ENCODE measurements at regions not wholly inside any gene's neighbourhood (a gene's known extent, or its start where the extent isn't known, plus 50 kb on each side); places are given as distances from the start of the nearest gene placed in this dataset.

DNA sequence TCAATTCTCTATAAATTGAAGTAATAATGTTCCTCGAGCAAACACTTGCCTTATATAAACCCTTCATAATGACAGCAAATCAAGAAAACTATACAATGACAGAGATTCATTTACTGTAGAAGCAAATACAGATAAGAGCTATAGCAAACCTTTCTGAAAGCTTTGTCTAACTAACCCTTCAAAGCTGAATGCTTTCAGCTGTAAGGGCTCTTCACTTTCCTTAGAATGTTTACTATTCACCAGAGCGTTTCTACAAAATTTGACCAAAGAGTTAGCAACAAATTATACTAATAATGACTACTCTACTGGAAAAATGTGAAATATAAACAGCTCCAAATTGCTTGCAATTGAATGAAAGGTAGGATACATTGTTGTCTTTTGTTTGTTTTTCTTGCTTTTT lies 218.1 kb downstream of the SLITRK5 start:
- H3K36me3 Mint-ChIP-seq (ENCODE audit: low read depth) = no peaks in the 10 kb centered on the region
- TF ChIP-seq, protein P1, sequence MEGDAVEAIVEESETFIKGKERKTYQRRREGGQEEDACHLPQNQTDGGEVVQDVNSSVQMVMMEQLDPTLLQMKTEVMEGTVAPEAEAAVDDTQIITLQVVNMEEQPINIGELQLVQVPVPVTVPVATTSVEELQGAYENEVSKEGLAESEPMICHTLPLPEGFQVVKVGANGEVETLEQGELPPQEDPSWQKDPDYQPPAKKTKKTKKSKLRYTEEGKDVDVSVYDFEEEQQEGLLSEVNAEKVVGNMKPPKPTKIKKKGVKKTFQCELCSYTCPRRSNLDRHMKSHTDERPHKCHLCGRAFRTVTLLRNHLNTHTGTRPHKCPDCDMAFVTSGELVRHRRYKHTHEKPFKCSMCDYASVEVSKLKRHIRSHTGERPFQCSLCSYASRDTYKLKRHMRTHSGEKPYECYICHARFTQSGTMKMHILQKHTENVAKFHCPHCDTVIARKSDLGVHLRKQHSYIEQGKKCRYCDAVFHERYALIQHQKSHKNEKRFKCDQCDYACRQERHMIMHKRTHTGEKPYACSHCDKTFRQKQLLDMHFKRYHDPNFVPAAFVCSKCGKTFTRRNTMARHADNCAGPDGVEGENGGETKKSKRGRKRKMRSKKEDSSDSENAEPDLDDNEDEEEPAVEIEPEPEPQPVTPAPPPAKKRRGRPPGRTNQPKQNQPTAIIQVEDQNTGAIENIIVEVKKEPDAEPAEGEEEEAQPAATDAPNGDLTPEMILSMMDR (conservative IDR thresholded peaks at IDR 0.05) = no peak
- no peak overlapping the region for H3K4me3 Mint-ChIP-seq

GRCh38 chr13:87893186-87893585 lies 222.0 kb downstream of the SLITRK5 start:
- TF ChIP-seq, protein P1 (conservative IDR thresholded peaks at IDR 0.05) = no peak
- Mint-ChIP-seq H3K4me3 (no peak overlapping the region), H3K4me1 (no peaks in the 10 kb centered on the region), H3K27me3 (ENCODE audit: low read depth) (no peaks in the 10 kb centered on the region), H3K36me3 (ENCODE audit: low read depth) (no peaks in the 10 kb centered on the region), H3K9me3 (no peaks in the 10 kb centered on the region), H3K27ac (ENCODE audit: unreplicated experiment) (no peak overlapping the region)
- DNase-seq (ENCODE audit: low read depth, low spot score) = no peak

More for the DNA sequence above, 218.1 kb downstream of the SLITRK5 start:
- Mint-ChIP-seq H3K4me1 (no peaks in the 10 kb centered on the region), H3K27me3 (ENCODE audit: low read depth) (no peaks in the 10 kb centered on the region), H3K27ac (ENCODE audit: unreplicated experiment) (no peak overlapping the region), H3K9me3 (no peaks in the 10 kb centered on the region)
- no peak for DNase-seq (ENCODE audit: low read depth, low spot score)

GRCh38 chr13:87894059-87894458 lies 222.9 kb downstream of the SLITRK5 start:
- TF ChIP-seq, protein P1 (conservative IDR thresholded peaks at IDR 0.05) = no peak
- Mint-ChIP-seq H3K4me3 (no peak overlapping the region), H3K4me1 (no peaks in the 10 kb centered on the region), H3K9me3 (no peaks in the 10 kb centered on the region), H3K27me3 (ENCODE audit: low read depth) (no peaks in the 10 kb centered on the region), H3K36me3 (ENCODE audit: low read depth) (no peaks in the 10 kb centered on the region), H3K27ac (ENCODE audit: unreplicated experiment) (no peak overlapping the region)
- no peak for DNase-seq (ENCODE audit: low read depth, low spot score)

DNA sequence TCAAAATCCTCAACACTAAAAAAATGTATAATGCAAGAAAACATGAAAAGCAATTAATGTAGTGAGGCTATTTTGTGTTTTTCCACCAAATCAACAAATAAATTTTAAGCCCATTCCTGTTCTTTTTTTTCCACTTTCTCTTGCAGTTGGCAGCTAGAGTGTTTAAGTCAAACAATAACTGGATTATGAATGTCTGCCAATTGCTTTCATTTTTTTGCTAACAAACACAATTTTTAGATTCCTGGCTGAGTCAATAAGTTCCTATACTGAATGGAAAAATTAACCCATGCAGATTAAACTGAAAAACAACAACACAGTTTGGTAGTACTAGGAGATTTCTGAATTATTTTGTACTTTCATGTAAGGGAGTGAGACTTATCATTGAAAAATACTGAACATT lies 232.4 kb downstream of the SLITRK5 start:
- Mint-ChIP-seq H3K4me3 (no peak overlapping the region), H3K36me3 (ENCODE audit: low read depth) (no peaks in the 10 kb centered on the region), H3K27ac (ENCODE audit: unreplicated experiment) (no peak overlapping the region), H3K27me3 (ENCODE audit: low read depth) (no peaks in the 10 kb centered on the region), H3K4me1 (no peaks in the 10 kb centered on the region), H3K9me3 (no peaks in the 10 kb centered on the region)
- TF ChIP-seq, protein P1 (conservative IDR thresholded peaks at IDR 0.05) = no peak
- DNase-seq (ENCODE audit: low read depth, low spot score) = no peak

- no peaks in the 10 kb centered on the region for H3K9me3 Mint-ChIP-seq
- no peak overlapping the region for H3K27ac Mint-ChIP-seq (ENCODE audit: unreplicated experiment)
- no peak for DNase-seq (ENCODE audit: low read depth, low spot score)
- TF ChIP-seq, protein P1 (conservative IDR thresholded peaks at IDR 0.05) = no peak
- H3K27me3 Mint-ChIP-seq (ENCODE audit: low read depth) = no peaks in the 10 kb centered on the region
- no peak overlapping the region for H3K4me3 Mint-ChIP-seq
- H3K4me1 Mint-ChIP-seq = no peaks in the 10 kb centered on the region
- no peaks in the 10 kb centered on the region for H3K36me3 Mint-ChIP-seq (ENCODE audit: low read depth)
Observed at GRCh38 chr13:87906411-87906810, 235.2 kb downstream of the SLITRK5 start.

- Mint-ChIP-seq H3K9me3 (no peaks in the 10 kb centered on the region), H3K36me3 (ENCODE audit: low read depth) (no peaks in the 10 kb centered on the region), H3K4me3 (no peak overlapping the region), H3K27me3 (ENCODE audit: low read depth) (no peaks in the 10 kb centered on the region), H3K4me1 (no peaks in the 10 kb centered on the region), H3K27ac (ENCODE audit: unreplicated experiment) (no peak overlapping the region)
- TF ChIP-seq, protein P1 (conservative IDR thresholded peaks at IDR 0.05) = no peak
- DNase-seq (ENCODE audit: low read depth, low spot score) = no peak
Observed at GRCh38 chr13:87907202-87907601, 236.0 kb downstream of the SLITRK5 start.
